Stimulated activated CD4-positive, alpha-beta T cell treated with anti-CD3 and anti-CD28 coated beads, Interleukin-15, amount 100 ng/mL, for 1 hour (primary cell): ENCODE measurements at regions not wholly inside any gene's neighbourhood (a gene's known extent, or its start where the extent isn't known, plus 50 kb on each side); places are given as distances from the start of the nearest gene placed in this dataset.
"Not testable (repeated sequence)": the region's sequence is repeated elsewhere in the genome, so short reads cannot be mapped to it uniquely, and the experiment has no call there.

Experiments
- DNase-seq, 2 donors: peaks; one replicate each; pipeline ENCODE4 v3.0.0-alpha.2; 2020; ENCODE audit warnings: low read depth in 1 of 2, low spot score in 1 of 2

DNA sequence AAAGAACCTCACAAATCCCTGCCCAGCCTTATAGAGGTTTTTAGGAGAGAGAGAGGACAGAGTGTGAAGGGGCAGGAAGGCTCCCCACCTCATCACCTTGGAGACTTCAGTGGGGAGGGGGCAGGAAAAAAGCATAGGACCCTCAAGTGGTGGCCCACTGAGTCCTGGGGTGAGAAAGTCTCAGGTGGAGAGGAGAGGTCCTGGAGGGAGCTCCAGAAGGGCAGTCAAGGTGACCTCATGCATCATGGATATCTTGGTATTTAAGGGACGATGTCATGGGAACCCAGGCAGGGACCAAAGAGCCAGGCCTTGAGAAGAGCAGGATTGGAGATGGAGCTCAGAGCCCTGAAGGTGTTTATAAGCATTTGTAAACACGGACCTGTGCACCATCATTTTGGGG, 204.5 kb downstream of the SLC4A3 start:
- DNase-seq = no peak

- DNase-seq = no peak
These were observed 205.5 kb downstream of the SLC4A3 start for GRCh38 chr2:219832904-219833303.

DNA sequence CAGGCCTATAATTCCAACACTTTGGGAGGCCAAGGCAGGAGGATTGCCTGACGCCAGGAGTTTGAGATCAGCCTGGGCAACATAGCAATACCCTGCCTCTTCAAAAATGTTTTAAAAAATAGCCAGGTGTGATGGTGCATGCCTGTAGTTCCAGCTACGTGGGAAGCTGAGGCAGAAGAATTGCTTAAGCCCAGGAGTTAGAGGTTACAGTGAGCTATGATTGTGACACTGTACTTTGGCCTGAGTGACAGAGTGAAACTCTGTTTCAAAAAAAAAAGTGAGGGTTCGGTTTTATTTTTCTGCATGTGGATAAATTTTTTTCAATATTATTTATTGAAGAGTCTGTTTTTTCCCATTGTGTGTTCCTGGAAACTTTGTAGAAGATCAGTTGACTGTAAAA, 208.1 kb downstream of the SLC4A3 start:
- DNase-seq = no peak

GRCh38 chr2:219836647-219837177, 209.3 kb downstream of the SLC4A3 start:
- no peak for DNase-seq

DNA sequence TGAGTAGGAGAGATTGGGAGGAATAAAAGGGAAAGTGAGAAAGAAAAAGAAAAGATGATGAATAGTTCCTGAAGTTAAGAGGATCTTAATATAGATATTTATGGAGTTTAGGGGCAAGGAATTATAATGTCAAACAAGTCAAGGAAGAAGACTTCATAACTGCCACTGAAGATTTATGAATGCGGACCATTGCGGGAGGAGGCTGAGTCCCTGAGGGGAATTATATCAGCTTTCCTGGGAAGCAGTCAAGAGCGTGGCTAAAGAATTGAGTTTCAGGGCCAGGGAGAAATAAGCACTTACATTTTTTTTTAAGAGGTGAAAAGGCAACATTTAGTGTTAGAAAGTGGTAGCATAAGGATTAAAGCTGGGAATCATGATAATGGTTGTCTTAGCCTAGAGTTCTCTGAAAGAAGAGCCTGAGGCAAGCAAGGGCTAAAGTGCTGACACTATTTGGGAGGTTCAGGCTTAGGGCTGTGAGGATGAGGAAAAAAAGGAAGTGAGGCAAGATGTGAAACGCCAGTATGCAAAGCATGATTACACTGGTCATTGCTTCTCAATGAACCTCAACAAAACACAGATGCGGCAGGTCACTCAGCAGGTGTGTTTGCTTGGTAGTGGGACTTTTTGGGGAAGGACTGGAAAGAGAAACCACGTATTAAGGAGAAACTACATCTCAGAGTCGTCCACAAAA, 217.1 kb downstream of the SLC4A3 start:
- DNase-seq = no peak

DNA sequence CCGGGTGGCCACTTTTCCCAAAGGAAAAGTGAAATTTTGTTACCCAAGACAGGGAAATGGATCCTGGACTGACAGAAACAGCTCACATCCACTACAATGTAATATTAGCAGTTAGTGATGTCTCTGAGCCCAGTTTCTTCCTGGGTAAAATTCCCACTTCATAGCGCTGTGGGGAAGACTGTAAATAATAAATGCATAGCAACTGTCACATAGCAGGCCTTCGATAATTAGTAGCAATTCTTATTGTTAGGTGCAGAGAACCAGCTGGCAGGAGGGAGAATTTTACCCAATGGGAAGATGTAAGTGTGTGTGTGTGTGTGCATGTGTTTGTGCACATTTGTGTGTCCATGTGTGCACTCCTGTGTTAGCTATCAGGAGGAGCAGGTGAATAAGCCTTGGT, 221.5 kb downstream of the SLC4A3 start:
- no peak for DNase-seq

DNA sequence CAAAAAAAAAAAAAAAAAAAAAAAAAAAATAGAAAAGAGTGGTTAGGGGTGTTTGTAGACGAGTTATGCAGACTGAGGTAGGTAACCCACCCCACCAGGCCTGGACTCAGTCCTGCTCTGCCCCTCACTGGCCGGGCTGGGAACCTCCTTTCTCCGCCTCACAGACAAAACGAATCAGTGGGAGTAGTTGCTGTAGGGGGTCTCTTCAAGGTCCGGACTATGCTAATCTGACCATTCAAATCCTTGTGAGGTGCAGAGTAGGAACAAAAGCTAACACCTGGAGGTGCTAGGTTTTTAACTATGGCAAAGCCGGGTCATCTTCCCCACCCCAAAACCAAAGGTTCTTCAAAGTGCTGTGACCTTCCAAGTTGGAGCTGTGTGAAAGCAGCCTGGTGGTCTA, 223.7 kb downstream of the SLC4A3 start:
- DNase-seq = no peak

DNA sequence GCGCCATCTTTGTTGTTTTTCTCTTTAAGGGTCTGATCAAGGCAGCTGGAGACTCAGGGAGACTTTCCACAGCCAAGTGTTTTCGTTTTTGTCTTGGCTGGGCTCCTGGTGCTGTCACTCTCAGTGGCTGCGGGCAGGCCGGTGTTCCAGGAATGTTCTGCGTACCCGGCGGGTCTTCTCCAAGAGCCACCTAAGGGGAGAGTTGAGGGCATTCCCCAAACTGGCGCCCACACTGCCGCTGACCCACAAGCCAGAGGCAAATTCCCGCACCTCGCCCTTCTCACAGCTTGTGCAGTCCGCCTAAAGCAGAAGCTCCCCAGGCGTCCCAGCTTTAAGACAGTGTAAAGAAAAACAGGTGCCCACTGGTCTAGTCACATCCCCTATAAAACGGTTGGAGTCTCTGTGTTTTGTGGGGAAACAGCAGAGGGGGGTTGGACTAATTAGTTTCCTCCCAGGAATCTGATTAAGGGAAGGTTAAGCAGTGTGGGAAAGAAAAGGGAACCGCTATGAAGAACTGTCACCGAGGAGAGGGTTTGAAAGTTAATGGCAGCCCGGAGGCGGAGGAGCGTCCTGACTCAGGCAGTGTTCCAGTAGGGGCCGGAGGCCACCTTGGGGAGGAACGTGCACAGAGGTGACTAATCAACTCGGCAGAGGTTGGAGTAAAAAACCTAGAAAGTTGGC, 224.5 kb downstream of the SLC4A3 start:
- DNase-seq = no peak

DNA sequence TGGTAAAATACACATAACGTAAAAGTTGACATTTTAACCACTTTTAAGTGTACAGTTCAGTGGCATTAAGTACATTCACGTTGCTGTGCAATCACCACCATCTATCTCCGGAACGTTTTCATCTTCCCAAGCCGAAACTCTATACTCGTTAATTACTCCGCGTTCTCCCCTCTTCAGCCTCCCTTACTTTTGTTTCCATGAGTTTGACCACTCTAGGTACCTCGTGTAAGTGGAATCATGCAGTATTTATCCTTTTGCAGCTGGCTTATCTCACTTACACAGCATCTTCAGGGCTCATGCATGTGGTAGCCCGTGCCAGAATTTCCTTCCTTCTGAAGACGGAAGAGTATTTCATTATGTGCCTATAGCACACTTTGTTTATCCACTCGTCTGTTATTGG, 225.2 kb downstream of the SLC4A3 start:
- DNase-seq = no peak

DNA sequence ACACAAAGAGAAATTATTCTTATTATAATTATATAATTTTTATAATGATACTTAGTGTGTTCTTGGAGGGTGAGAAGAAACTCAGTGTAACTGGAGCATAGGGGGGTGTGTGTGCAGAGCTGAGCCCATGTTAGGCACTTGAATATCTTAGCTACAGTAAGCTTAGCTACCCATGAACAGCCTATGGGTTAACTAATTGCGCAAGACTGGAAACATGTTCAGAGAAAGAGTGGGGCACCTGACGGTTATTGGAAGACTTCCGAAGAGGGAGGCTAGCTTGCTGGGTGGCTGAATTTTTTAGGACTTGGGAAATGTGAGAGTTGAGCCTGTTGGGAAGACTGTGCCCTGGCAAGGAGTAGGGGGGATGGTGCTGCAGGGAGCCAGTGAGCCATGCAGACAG, 229.2 kb downstream of the SLC4A3 start:
- DNase-seq = no peak

GRCh38 chr2:219857751-219858150, 230.3 kb downstream of the SLC4A3 start:
- no peak for DNase-seq

DNA sequence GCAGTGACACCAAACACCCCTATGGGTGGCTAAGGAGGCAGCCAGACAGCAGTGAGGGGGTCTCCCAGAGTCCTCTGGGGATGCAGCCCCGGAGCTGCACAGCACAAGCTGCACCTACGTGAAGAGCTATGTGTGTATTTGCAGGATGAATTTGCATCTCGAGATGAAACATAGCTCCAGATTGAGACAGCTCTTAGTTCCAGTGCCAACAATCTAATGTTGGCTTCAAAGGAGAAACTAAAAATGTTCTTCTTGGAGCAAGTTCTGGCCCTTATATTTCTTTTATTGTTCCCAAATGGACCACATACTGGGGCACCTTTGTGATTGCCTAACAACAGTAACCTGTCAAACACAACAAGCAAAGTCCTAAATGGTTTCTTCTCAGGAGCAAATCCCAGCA, 233.9 kb downstream of the SLC4A3 start:
- DNase-seq = no peak

- no peak for DNase-seq
These were observed 236.7 kb downstream of the SLC4A3 start for GRCh38 chr2:219864154-219864553.

- DNase-seq = no peak
These were observed 241.2 kb downstream of the SLC4A3 start for GRCh38 chr2:219868635-219869034.

GRCh38 chr2:219870041-219870440, 242.6 kb downstream of the SLC4A3 start:
- no peak for DNase-seq

DNA sequence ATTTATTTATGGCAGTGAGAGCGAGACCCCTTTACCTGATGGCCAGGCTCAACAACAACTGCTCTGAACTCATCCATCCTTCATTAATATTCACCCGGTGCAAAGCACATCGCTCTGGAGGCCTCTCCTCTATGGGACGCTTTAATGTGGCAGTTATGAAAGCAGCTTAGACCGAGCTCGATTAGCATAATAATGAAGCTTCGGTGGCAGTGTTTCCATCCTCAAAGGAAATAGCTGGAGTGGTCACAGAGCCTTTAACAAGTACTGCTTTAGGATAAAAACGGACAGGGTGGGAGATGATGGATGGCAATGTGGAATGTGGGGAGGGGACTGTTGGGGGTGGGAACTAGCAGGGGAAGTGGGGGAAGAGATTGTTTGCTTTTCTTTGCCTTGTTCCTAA, 243.9 kb downstream of the SLC4A3 start:
- DNase-seq = no peak

GRCh38 chr2:219875036-219875435, 247.6 kb downstream of the SLC4A3 start:
- no peak for DNase-seq

DNA sequence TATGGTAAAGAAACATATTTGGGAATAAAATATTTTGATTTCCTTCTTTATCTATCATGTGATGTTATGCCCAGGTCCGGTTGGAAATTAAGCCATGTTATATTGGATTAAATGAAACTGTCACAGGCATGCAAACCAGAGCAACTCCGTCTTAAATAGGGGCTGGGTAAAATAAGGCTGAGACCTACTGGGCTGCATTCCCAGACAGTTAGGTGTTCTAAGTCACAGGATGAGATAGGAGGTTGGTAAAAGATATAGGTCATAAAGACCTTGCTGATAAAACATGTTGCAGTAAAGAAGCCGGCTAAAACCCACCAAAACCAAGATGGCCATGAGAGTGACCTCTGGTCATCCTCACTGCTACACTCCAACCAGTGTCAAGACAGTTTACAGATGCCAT, 248.6 kb downstream of the SLC4A3 start:
- DNase-seq = not testable (repeated sequence)

GRCh38 chr2:219876931-219877330, 249.5 kb downstream of the SLC4A3 start:
- DNase-seq = no peak

DNA sequence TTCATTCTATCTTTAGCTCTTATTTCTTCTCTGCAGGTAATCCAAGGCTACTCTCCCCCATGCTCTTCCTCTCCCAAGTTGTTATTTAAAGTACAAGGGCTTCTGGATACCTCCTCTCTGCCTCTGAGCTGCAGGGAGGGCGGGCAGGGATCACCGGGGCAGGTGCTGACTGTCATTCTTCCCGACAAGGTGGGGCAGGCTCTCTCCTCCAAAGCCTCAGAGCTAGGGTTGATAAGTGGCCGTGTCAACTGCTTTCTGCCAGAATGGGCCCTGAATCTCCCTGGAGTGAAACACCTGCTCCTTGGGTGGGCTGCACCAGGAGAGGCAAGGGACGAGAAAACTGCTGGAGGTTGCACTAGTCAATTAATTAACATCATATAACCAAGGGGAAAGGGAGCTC, 250.3 kb downstream of the SLC4A3 start:
- no peak for DNase-seq

DNA sequence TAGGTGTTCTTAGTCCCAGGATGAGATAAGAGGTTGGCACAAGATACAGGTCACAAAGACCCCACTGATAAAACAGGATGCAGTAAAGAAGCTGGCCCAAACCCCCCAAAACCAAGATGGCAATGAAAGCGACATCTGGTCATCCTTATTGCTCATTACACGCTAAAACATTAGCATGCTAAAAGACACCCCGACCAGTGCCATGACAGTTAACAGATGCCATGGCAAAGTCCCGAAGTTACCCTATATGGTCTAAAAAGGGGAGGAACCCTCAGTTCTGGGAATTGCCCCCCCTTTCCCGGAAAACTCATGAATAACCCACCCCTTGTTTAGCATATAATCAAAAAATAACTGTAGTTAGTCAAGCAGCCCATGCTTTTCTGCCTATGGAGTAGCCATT, 251.1 kb downstream of the SLC4A3 start:
- no peak for DNase-seq

- DNase-seq = no peak
These were observed 254.4 kb downstream of the SLC4A3 start for GRCh38 chr2:219881851-219882250.

- no peak for DNase-seq
These were observed 259.2 kb downstream of the SLC4A3 start for GRCh38 chr2:219886615-219887014.
